ENCODE measurements at regions not wholly inside any gene's neighbourhood (a gene's known extent, or its start where the extent isn't known, plus 50 kb on each side); places are given as distances from the start of the nearest gene placed in this dataset.

DNA sequence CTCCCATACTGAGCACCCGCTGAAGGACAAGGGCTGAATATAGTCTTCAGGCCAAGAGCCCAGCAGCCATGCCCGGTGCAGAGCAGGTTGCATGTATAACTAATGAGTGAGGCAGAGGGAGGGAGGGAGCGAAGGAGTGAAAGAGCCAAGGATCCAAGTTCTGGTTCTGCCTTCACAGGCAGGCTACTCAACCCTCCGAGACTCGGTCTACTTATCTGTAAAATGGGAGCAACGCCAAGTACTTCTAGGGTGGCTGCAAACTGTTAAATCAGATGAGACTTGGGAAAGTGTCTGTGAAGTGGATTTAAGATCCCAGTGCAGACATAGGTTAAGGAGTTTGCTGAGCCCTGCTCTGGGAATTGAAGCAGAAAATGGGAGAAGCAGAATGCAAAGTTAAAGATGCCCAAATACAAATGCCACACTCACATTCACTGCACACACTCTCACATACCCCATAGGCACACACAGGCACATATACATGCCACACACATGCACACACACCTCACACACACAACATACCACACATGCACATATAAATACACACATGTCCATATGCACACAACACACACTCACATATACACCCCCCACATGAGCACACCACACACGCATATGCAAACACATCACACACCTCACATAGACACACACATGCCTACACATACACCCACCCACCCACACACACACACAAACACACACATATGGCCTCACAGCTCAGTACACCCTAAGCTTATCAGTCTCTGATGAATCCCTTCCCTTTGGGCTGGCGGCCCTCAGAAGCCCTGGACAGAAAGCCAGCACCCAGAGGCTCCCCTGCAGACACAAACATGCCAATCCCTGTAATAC, 76.7 kb downstream of the PITPNM2 start (continued):
- TF ChIP-seq ZNF549 (CRISPR knock-in tag; IDR thresholded peaks at IDR 0.05), result no peak
- peak; percentile 57; the same call in 1 of the 2 replicates for TF ChIP-seq ZMYM3 (CRISPR knock-in tag; IDR thresholded peaks at IDR 0.05)
- TF ChIP-seq, protein P1, sequence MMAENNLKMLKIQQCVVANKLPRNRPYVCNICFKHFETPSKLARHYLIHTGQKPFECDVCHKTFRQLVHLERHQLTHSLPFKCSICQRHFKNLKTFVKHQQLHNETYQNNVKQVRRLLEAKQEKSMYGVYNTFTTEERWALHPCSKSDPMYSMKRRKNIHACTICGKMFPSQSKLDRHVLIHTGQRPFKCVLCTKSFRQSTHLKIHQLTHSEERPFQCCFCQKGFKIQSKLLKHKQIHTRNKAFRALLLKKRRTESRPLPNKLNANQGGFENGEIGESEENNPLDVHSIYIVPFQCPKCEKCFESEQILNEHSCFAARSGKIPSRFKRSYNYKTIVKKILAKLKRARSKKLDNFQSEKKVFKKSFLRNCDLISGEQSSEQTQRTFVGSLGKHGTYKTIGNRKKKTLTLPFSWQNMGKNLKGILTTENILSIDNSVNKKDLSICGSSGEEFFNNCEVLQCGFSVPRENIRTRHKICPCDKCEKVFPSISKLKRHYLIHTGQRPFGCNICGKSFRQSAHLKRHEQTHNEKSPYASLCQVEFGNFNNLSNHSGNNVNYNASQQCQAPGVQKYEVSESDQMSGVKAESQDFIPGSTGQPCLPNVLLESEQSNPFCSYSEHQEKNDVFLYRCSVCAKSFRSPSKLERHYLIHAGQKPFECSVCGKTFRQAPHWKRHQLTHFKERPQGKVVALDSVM (CRISPR knock-in tag; IDR thresholded peaks at IDR 0.05), result no peak
- no peak for TF ChIP-seq NFIB (CRISPR knock-in tag; IDR thresholded peaks at IDR 0.05; ENCODE audit: borderline replicate concordance)
- TF ChIP-seq, protein P2, sequence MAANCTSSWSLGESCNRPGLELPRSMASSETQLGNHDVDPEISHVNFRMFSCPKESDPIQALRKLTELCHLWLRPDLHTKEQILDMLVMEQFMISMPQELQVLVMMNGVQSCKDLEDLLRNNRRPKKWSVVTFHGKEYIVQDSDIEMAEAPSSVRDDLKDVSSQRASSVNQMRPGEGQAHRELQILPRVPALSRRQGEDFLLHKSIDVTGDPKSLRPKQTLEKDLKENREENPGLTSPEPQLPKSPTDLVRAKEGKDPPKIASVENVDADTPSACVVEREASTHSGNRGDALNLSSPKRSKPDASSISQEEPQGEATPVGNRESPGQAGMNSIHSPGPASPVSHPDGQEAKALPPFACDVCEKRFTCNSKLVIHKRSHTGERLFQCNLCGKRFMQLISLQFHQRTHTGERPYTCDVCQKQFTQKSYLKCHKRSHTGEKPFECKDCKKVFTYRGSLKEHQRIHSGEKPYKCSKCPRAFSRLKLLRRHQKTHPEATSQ (CRISPR knock-in tag; IDR thresholded peaks at IDR 0.05; ENCODE audit: borderline replicate concordance), result no peak
- TF ChIP-seq PCBP2 (optimal IDR thresholded peaks at IDR 0.05; ENCODE audit: low read depth, low read length, poor library complexity, severe bottlenecking), result no peak
- no peak for TF ChIP-seq ZNF598 (CRISPR knock-in tag; IDR thresholded peaks at IDR 0.05; ENCODE audit: borderline replicate concordance)
- no peak for TF ChIP-seq MAFF (IDR thresholded peaks at IDR 0.05; ENCODE audit: low read depth, low read length)
- TF ChIP-seq TMF1 (CRISPR knock-in tag; IDR thresholded peaks at IDR 0.05; ENCODE audit: low read depth), result no peak
- TF ChIP-seq ATAD3A (CRISPR knock-in tag; IDR thresholded peaks at IDR 0.05), result no peak
- TF ChIP-seq ZSCAN21 (CRISPR knock-in tag; IDR thresholded peaks at IDR 0.05; ENCODE audit: borderline replicate concordance), result no peak
- no peak for TF ChIP-seq DR1 (CRISPR knock-in tag; IDR thresholded peaks at IDR 0.05)

Measured in HepG2 (cell line).